HG02642 (cell line): ENCODE measurements at regions not wholly inside any gene's neighbourhood (a gene's known extent, or its start where the extent isn't known, plus 50 kb on each side); places are given as distances from the start of the nearest gene placed in this dataset.
"Not testable (repeated sequence)": the region's sequence is repeated elsewhere in the genome, so short reads cannot be mapped to it uniquely, and the experiment has no call there.

Source experiments
- ATAC-seq: cut with Tn5 transposase; IDR thresholded peaks from one replicate; pipeline ENCODE4 v1.9.1; 2021; ENCODE audit warnings: mild to moderate bottlenecking; ENCODE audit not compliant: unreplicated experiment, poor library complexity

DNA sequence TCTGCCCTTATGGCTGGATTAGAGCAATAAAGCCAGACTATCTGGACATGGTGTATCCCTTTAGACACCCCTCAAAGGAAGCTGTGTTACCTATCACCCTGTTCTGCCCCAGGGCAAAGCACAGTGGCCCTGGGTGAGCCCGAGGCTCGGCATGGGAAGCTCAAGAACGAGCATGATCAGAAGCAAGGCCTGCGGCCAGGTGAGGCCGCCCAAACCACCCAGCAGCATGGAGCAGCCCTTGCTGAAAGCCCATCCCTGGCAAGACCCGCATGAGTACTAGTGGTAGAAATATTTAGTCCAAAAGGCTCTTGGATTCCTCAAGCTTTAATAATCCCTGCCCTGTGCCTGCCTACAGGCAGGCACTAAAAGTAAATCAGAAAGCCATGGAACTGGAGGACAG lies 261.1 kb downstream of the MEX3B start:
- ATAC-seq: no peak

DNA sequence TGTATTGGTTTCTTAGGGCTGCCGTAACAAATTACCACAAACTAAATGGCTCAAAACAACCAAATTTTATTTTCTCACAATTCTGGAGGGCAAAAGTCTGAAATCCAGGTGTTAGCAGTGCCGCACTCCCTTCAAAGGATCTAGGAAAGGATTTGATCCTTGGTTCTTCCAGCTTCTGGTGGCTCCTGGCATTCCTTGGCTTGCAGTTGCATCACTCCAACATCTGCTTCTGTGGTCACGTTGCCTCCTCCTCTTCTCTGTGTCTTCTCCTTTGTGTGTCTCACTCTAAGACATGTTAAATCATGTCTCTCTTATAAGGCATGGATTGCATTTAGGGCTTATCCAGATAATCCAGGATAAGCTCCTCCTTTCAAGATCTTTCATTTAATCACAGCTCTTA lies 262.2 kb downstream of the MEX3B start:
- no peak for ATAC-seq

- no peak for ATAC-seq
Observed at GRCh38 chr15:81783076-81783475, 262.7 kb downstream of the MEX3B start.

GRCh38 chr15:81781395-81781794 lies 264.4 kb downstream of the MEX3B start:
- no peak for ATAC-seq

- ATAC-seq: no peak
Observed at GRCh38 chr15:81780966-81781365, 264.9 kb downstream of the MEX3B start.

DNA sequence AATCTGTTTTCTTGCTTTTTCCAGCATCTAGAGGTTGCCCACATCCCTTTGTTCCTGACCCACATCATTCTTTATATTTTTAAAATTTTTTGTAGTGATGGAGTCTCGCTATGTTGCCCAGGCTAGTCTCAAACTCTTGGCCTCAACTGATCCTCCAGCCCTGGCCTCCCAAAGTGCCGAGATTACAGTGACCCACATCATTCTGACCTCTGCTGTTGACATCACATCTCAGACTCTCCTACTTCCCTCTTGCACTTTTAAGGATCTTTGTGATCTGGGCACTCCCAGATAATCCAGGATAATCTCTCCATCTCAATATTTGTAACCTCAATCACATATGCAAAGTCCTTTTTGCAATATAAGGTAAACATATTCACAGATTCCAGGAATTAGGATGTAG lies 266.6 kb downstream of the MEX3B start:
- ATAC-seq: no peak

GRCh38 chr15:81777546-81777945 lies 268.3 kb downstream of the MEX3B start:
- no peak for ATAC-seq

GRCh38 chr15:81776976-81777375 lies 268.8 kb downstream of the MEX3B start:
- ATAC-seq: no peak

DNA sequence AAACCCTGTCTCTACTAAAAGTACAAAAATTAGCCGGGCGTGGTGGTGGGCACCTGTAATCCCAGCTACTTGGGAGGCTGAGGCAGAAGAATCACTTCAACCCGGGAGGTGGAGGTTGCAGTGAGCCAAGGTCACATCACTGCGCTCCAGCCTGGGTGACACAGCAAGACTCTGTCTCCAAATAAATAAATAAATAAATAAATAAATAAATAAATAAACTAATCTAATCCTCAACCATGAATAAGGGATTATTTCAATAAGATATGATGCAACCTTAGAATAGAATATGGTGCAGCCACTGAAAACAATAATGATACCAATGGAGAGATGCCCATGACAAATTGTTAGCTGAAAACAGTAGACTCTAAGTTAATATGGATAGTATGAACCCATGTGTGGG lies 270.0 kb downstream of the MEX3B start:
- not testable (repeated sequence) for ATAC-seq

DNA sequence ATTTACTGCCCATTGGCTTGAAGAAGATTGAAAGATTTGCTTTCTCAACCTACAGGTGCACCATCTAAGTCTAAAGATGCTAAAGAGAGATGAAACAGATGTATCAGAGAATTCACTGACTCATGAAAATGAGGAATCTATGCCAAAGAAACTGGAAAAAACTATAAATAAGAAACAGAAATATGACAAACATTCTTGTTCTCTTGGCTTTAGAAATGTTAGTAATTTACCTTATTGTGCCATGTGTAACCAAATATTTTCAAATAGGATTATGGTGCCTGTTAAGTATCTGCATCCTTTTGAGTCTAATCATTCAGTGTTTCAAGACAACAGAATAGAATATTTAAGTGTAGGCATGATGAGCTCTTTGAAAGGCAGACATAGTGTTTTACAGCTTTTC lies 271.5 kb downstream of the MEX3B start:
- no peak for ATAC-seq

DNA sequence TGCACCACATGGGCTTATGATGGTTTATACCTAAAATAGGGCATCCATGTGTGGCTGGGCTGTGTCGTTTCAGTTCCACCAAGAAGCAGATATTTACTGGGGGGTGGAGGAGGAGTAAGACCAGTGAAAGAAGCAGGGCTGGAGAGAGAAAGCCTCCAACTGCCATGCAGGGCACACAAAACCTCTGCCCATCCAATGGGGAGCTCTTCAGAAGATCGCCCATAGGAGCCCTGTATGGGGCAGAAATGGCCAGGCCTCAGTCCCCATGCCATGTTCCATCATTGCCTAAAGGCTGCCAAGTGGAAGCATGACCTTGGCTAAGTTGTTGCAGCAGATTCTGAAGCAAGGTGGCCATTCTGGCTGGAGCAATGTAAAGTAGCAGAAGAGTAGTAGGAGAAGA lies 277.0 kb downstream of the MEX3B start:
- ATAC-seq: no peak

- ATAC-seq: no peak
Observed at GRCh38 chr15:81766829-81767475, 278.9 kb downstream of the MEX3B start.

- ATAC-seq: no peak
Observed at GRCh38 chr15:81765816-81766215, 280.0 kb downstream of the MEX3B start.

DNA sequence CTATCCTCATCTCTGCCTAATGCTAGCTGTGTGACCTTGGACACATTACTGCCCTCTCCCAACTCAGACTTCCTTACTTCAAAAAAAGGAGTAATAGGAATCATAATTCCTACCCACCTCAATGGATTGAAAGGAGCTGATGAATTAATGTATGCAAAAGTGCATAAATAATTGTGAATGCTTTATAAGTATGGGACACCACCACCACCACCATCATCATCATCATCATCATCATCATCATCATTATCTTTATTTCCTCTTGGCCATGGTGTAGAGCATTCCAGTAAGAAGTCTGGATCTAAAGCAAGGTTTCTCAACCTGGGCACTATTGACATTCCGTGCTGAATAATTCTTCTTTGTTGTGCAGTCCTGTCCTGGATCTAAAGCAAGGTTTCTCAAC lies 282.5 kb downstream of the MEX3B start:
- no peak for ATAC-seq

DNA sequence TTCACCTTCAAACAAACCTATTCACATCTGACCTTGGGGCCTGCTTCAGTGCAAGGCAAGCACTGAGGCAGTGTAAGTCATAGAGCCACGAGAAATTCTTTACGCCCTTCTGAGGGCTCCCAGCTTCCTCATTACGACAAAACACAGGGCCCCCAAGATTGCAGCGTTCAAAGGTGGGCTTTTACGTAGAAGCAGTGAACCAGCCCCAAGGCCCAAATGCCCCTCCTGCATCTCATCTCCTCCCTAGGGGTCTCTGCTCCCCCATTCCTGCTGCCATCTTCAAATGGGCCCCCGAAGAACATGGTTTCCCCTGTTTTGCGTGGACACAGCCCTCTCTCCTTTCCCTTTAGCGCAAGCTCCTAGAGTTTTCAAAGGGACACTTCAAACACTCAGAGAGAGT lies 285.1 kb downstream of the MEX3B start:
- no peak for ATAC-seq

DNA sequence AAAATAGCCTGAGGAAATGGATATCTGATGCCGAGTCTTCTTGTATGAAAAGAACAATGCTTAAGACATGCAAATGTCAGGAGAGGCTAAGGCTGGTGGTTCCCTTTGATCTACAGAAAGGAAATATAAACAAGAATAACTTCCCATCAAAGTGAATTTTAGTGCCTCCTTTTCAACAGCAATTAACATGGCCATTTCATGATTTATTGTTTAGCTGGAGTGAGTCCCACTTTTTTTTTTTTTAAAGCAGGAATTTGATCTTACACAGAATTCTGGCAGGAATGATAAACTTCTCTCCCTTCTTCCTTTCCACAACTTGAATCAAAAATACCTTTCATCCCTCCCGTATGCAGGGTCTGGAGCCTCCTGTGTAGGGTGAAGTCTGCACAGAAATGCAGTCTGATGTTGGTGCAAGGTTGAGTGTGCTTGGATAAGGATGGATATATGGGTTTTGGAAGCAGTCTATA lies 287.0 kb downstream of the MEX3B start:
- no peak for ATAC-seq

- no peak for ATAC-seq
Observed at GRCh38 chr15:81755626-81756025, 290.2 kb downstream of the MEX3B start.

GRCh38 chr15:81754078-81754477 lies 291.7 kb downstream of the MEX3B start:
- ATAC-seq: no peak

- ATAC-seq: no peak
Observed at GRCh38 chr15:81752974-81753373, 292.8 kb downstream of the MEX3B start.

GRCh38 chr15:81752546-81752942 lies 293.3 kb downstream of the MEX3B start:
- ATAC-seq: no peak

- ATAC-seq: no peak
Observed at GRCh38 chr15:81751816-81752545, 293.8 kb downstream of the MEX3B start.

GRCh38 chr15:81751256-81751655 lies 294.6 kb downstream of the MEX3B start:
- ATAC-seq: no peak
